Keratinocyte (primary cell): ENCODE measurements at regions not wholly inside any gene's neighbourhood (a gene's known extent, or its start where the extent isn't known, plus 50 kb on each side); places are given as distances from the start of the nearest gene placed in this dataset.

ENCODE experiments used
- DNase-seq: peaks from one replicate; pipeline ENCODE4 v3.0.0-alpha.2; 2011; ENCODE audit warnings: low read depth, missing footprints, low spot score
- FAIRE-seq: peaks from 2 replicates; lab custom pipeline; 2011; peaks lifted over from hg19 to GRCh38; lab: Jason Lieb, UNC
- H2AFZ ChIP-seq: 2 replicates; pipeline ENCODE4 v1.6.0; 2012; ENCODE audit warnings: low read length, control low read depth, inconsistent platforms; ENCODE audit not compliant: control insufficient read depth
- H3K27ac ChIP-seq: 2 replicates; pipeline ENCODE4 v1.5.1; 2011; ENCODE audit warnings: low read length; ENCODE audit not compliant: control insufficient read depth, insufficient read depth
- H3K27me3 ChIP-seq: 3 replicates; pipeline ENCODE4 v1.6.0; 2011; ENCODE audit warnings: low read length; ENCODE audit not compliant: control insufficient read depth, insufficient read depth; ENCODE audit errors: extremely low read depth
- H3K36me3 ChIP-seq, 2 experiments: 2 replicates in 1 of 2; 3 replicates in 1 of 2; pipeline ENCODE4 v1.5.1; 2011; ENCODE audit warnings: low read length in 2 of 2, mild to moderate bottlenecking in 1 of 2; ENCODE audit not compliant: control insufficient read depth in 2 of 2, insufficient read depth in 2 of 2; ENCODE audit errors: extremely low read depth in 1 of 2
- H3K4me1 ChIP-seq: 3 replicates; pipeline ENCODE4 v1.5.1; 2011; ENCODE audit warnings: low read length; ENCODE audit not compliant: control insufficient read depth, insufficient read depth; ENCODE audit errors: extremely low read depth
- H3K4me2 ChIP-seq: 3 replicates; pipeline ENCODE4 v1.6.0; 2011; ENCODE audit warnings: low read depth, low read length; ENCODE audit not compliant: control insufficient read depth, insufficient read depth; ENCODE audit errors: extremely low read depth
- H3K4me3 ChIP-seq, 3 experiments: fragments of 200-600 bp in 1 of 3; sonication (generic) in 1 of 3; 2 replicates in 2 of 3; 3 replicates in 1 of 3; pipeline ENCODE4 v1.5.1; 2011 to 2016; ENCODE audit warnings: low read length in 3 of 3, mild to moderate bottlenecking in 3 of 3, control low read depth in 2 of 3, inconsistent platforms in 1 of 3, low read depth in 1 of 3, mixed read lengths in 1 of 3, mixed run types in 1 of 3, moderate library complexity in 1 of 3; ENCODE audit not compliant: control insufficient read depth in 2 of 3, insufficient read depth in 2 of 3; ENCODE audit errors: extremely low read depth in 1 of 3
- H3K79me2 ChIP-seq: 2 replicates; pipeline ENCODE4 v1.6.0; 2012; ENCODE audit warnings: low read length; ENCODE audit not compliant: control insufficient read depth, insufficient read depth
- H3K9ac ChIP-seq: 3 replicates; pipeline ENCODE4 v1.6.0; 2011; ENCODE audit warnings: low read length; ENCODE audit not compliant: control insufficient read depth, insufficient read depth; ENCODE audit errors: extremely low read depth
- H3K9me1 ChIP-seq: 3 replicates; pipeline ENCODE4 v1.6.0; 2011; ENCODE audit warnings: low read length; ENCODE audit not compliant: control insufficient read depth, insufficient read depth; ENCODE audit errors: extremely low read depth
- H3K9me3 ChIP-seq: 2 replicates; pipeline ENCODE4 v1.5.1; 2012; ENCODE audit warnings: low read depth, low read length; ENCODE audit not compliant: control insufficient read depth
- H4K20me1 ChIP-seq: 3 replicates; pipeline ENCODE4 v1.6.0; 2011; ENCODE audit warnings: low read length; ENCODE audit not compliant: control insufficient read depth, insufficient read depth; ENCODE audit errors: extremely low read depth
- CTCF ChIP-seq, 3 experiments: IDR thresholded peaks in 1 of 3; conservative IDR thresholded peaks in 1 of 3; optimal IDR thresholded peaks in 1 of 3; 2 replicates in 2 of 3; 3 replicates in 1 of 3; pipeline versions ENCODE3 to v1.5.1; 2011; ENCODE audit warnings: low read length in 3 of 3, mild to moderate bottlenecking in 3 of 3, moderate library complexity in 2 of 3, control low read depth in 1 of 3, inconsistent platforms in 1 of 3; ENCODE audit not compliant: insufficient read depth in 2 of 3; ENCODE audit errors: extremely low read depth in 1 of 3
- EZH2 ChIP-seq: IDR thresholded peaks from one replicate; pipeline ENCODE4 v1.6.1; 2012; ENCODE audit warnings: inconsistent platforms, mild to moderate bottlenecking, low read length, moderate library complexity
- dilution Hi-C: fragments of 300-500 bp; cut with MboI; formaldehyde crosslinking; loops from one replicate; pipeline ENCODE4 v1.7.0; 2020; ENCODE audit warnings: low sequenced_read_pairs; ENCODE audit not compliant: extremely low pct_ligation_motif_present

- FAIRE-seq (no peak), DNase-seq (no peak)
- Histone ChIP-seq H3K27me3 (no peaks in the 10 kb centered on the region), H3K4me1 (no peaks in the 10 kb centered on the region), H3K27ac (no peak overlapping the region), H3K36me3 (no peaks in the 10 kb centered on the region), H4K20me1 (no peaks in the 10 kb centered on the region), H3K4me2 (no peak overlapping the region), H2AFZ (no peak overlapping the region), H3K9me3 (no peaks in the 10 kb centered on the region), H3K9ac (no peak overlapping the region), H3K9me1 (no peaks in the 10 kb centered on the region), H3K79me2 (no peaks in the 10 kb centered on the region), H3K4me3 (no peak overlapping the region)
- TF ChIP-seq CTCF (optimal IDR thresholded peaks at IDR 0.05 in 1 of 3, IDR thresholded peaks at IDR 0.05 in 1 of 3, conservative IDR thresholded peaks at IDR 0.05 in 1 of 3; ENCODE audit: extremely low read depth in 1 of 3, insufficient read depth in 2 of 3, low read length in 3 of 3) (no peak), EZH2 (no peak)
- dilution Hi-C loops, result no loop called here
Observed at GRCh38 chrX:26916991-26917390, 546.1 kb downstream of the PPP4R3C start.

- Histone ChIP-seq H3K4me1 (no peaks in the 10 kb centered on the region), H3K36me3 (no peaks in the 10 kb centered on the region), H3K27me3 (no peaks in the 10 kb centered on the region), H3K9ac (no peak overlapping the region), H2AFZ (no peak overlapping the region), H3K9me1 (no peaks in the 10 kb centered on the region), H3K4me2 (no peak overlapping the region), H3K27ac (no peak overlapping the region), H4K20me1 (no peaks in the 10 kb centered on the region), H3K9me3 (no peaks in the 10 kb centered on the region), H3K4me3 (no peak overlapping the region), H3K79me2 (no peaks in the 10 kb centered on the region)
- dilution Hi-C loops, result no loop called here
- TF ChIP-seq CTCF (optimal IDR thresholded peaks at IDR 0.05 in 1 of 3, IDR thresholded peaks at IDR 0.05 in 1 of 3, conservative IDR thresholded peaks at IDR 0.05 in 1 of 3; ENCODE audit: extremely low read depth in 1 of 3, insufficient read depth in 2 of 3, low read length in 3 of 3) (no peak), EZH2 (no peak)
- FAIRE-seq (no peak), DNase-seq (no peak)
Observed at GRCh38 chrX:26915064-26915463, 548.1 kb downstream of the PPP4R3C start.
